ENCODE measurements at regions not wholly inside any gene's neighbourhood (a gene's known extent, or its start where the extent isn't known, plus 50 kb on each side); places are given as distances from the start of the nearest gene placed in this dataset.

- no peak for TF ChIP-seq EZH2 (IDR thresholded peaks at IDR 0.05; ENCODE audit: borderline replicate concordance)
- no peak for TF ChIP-seq CTCF (IDR thresholded peaks at IDR 0.05; ENCODE audit: poor library complexity)
- no peak for TF ChIP-seq EZH2phosphoT487 (IDR thresholded peaks at IDR 0.05; ENCODE audit: low read depth, severe bottlenecking, unreplicated experiment)
These were observed 804.6 kb downstream of the SLITRK6 start for GRCh38 chr13:84994582-84994981.
